Neural cell (in vitro differentiated cells): ENCODE measurements at regions not wholly inside any gene's neighbourhood (a gene's known extent, or its start where the extent isn't known, plus 50 kb on each side); places are given as distances from the start of the nearest gene placed in this dataset.

Source experiments
- H2AFZ ChIP-seq: fragments of 200-600, 300-800 bp; sonication (generic), shearing (Covaris generic); 2 replicates; pipeline ENCODE4 v1.6.0; 2014; ENCODE audit warnings: low read depth, mild to moderate bottlenecking, antibody characterized with exemption, low read length, moderate library complexity
- H3F3A ChIP-seq: fragments of 200-600 bp; shearing (Covaris generic); 2 replicates; pipeline ENCODE4 v1.6.1; 2016; ENCODE audit warnings: mild to moderate bottlenecking, moderate library complexity, mixed read lengths, antibody characterized with exemption, low read length; ENCODE audit not compliant: insufficient read depth, poor library complexity, severe bottlenecking
- H3K27ac ChIP-seq: fragments of 200-600, 300-800 bp; sonication (generic), shearing (Covaris generic); 2 replicates; pipeline ENCODE4 v1.5.1; 2014; ENCODE audit warnings: mild to moderate bottlenecking, low read length, moderate library complexity
- H3K27me3 ChIP-seq: fragments of 300-800, 200-600 bp; sonication (generic), shearing (Covaris generic); 2 replicates; pipeline ENCODE4 v1.6.0; 2014; ENCODE audit warnings: mild to moderate bottlenecking, low read depth, low read length, moderate library complexity; ENCODE audit not compliant: insufficient read depth
- H3K36me3 ChIP-seq: fragments of 300-800, 200-600 bp; sonication (generic), shearing (Covaris generic); 2 replicates; pipeline ENCODE4 v1.5.1; 2014; ENCODE audit warnings: mild to moderate bottlenecking, antibody characterized with exemption, low read length, moderate library complexity; ENCODE audit not compliant: insufficient read depth
- H3K4me2 ChIP-seq: fragments of 300-800, 200-600 bp; sonication (generic), shearing (Covaris generic); 2 replicates; pipeline ENCODE4 v1.6.0; 2014; ENCODE audit warnings: mild to moderate bottlenecking, low read length
- H3K4me3 ChIP-seq: fragments of 300-800, 200-600 bp; sonication (generic), shearing (Covaris generic); 2 replicates; pipeline ENCODE4 v1.5.1; 2014; ENCODE audit warnings: mild to moderate bottlenecking, low read length, moderate library complexity
- H3K79me2 ChIP-seq: fragments of 200-600 bp; shearing (Covaris generic); replicated peaks from 2 replicates; pipeline ENCODE4 v1.6.0; 2014; ENCODE audit warnings: mild to moderate bottlenecking, low read length, moderate library complexity; ENCODE audit not compliant: insufficient read depth
- H3K9ac ChIP-seq: fragments of 300-800, 200-600 bp; sonication (generic), shearing (Covaris generic); 2 replicates; pipeline ENCODE4 v1.6.1; 2016; ENCODE audit warnings: mild to moderate bottlenecking, low read length, mixed read lengths
- H3K9me2 ChIP-seq: fragments of 200-600 bp; shearing (Covaris generic); 2 replicates; pipeline ENCODE4 v1.6.1; 2016; ENCODE audit warnings: mild to moderate bottlenecking, low read length, mixed read lengths; ENCODE audit not compliant: insufficient read depth
- H3K9me3 ChIP-seq: fragments of 200-600, 300-800 bp; sonication (generic), shearing (Covaris generic); 2 replicates; pipeline ENCODE4 v1.6.1; 2016; ENCODE audit warnings: mild to moderate bottlenecking, mixed run types, low read length, moderate library complexity, mixed read lengths
- H4K20me1 ChIP-seq: fragments of 200-600 bp; shearing (Covaris generic); 2 replicates; pipeline ENCODE4 v1.6.1; 2016; ENCODE audit warnings: mild to moderate bottlenecking, mixed run types; ENCODE audit not compliant: insufficient read depth
- CTCF ChIP-seq: fragments of 450-650 bp; IDR thresholded peaks from 2 replicates; pipeline ENCODE4 v1.5.1; 2014; ENCODE audit warnings: antibody characterized with exemption, mild to moderate bottlenecking, moderate library complexity; ENCODE audit not compliant: poor library complexity, severe bottlenecking
- EP300 ChIP-seq: fragments of 450-650 bp; conservative IDR thresholded peaks from 2 replicates; pipeline ENCODE4 v1.6.1; 2014; ENCODE audit warnings: antibody characterized with exemption, mild to moderate bottlenecking, moderate library complexity; ENCODE audit not compliant: poor library complexity, severe bottlenecking
- EZH2 ChIP-seq: fragments of 200-600, 300-800 bp; shearing (Covaris generic), sonication (generic); IDR thresholded peaks from 2 replicates; pipeline ENCODE4 v1.6.1; 2014; ENCODE audit warnings: antibody characterized with exemption, low read length, borderline replicate concordance, mild to moderate bottlenecking; ENCODE audit not compliant: insufficient read depth, poor library complexity, severe bottlenecking
- MXI1 ChIP-seq: fragments of 450-650 bp; conservative IDR thresholded peaks from 2 replicates; pipeline ENCODE4 v1.6.1; 2014; ENCODE audit warnings: antibody characterized with exemption, mild to moderate bottlenecking; ENCODE audit not compliant: poor library complexity, severe bottlenecking
- POLR2AphosphoS5 ChIP-seq: IDR thresholded peaks from 2 replicates; pipeline ENCODE4 v1.6.1; 2012
- SMC3 ChIP-seq: fragments of 450-650 bp; conservative IDR thresholded peaks from 2 replicates; pipeline ENCODE4 v1.6.1; 2014; ENCODE audit warnings: antibody characterized with exemption, mild to moderate bottlenecking, moderate library complexity; ENCODE audit not compliant: poor library complexity
- TAF1 ChIP-seq: IDR thresholded peaks from 2 replicates; pipeline ENCODE4 v1.6.1; 2012; ENCODE audit warnings: low read depth

DNA sequence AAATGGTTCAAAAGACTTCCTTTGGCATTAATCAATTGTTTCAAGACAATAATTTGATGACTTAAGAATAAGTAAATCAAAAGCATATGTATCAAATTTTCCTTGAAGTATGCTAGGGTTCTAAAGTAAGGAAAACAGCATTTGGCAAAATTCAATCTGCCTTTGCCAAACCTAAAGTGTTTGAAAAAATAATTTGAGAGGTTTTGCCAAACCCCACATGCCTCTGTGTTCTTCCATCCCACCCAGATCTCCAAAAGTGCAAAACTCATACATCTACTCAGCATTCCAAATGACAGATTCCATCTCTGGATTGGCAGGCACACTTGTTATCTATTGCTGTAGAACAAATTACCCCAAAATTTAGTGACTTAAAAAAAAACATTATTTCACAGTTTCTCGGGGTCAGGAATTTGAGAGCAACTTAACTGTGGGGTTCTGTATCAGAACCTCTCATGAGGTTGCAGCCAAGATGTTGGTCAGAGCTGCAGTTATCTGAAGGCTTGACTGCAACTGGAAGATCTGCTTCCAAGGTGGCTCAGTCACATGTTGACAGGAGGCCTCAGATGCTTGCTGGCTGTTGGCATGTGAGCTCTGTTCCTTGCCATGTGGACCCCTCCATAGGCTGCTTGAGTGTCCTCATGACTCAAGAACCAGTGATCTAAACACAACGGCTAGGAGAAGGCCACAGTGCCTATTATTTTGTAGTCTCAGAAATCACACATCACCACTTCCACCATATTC lies 100.6 kb upstream of the ARHGAP42 start:
- H4K20me1 ChIP-seq: no peaks in the 10 kb centered on the region
- no peak overlapping the region for H2AFZ ChIP-seq
- H3K27ac ChIP-seq: no peak overlapping the region
- H3K4me2 ChIP-seq: no peak overlapping the region
- no peaks in the 10 kb centered on the region for H3K9me3 ChIP-seq
- TF ChIP-seq POLR2AphosphoS5 (no peak), TAF1 (no peak), EZH2 (no peak)
- H3K9me2 ChIP-seq: no peaks in the 10 kb centered on the region
- no peaks in the 10 kb centered on the region for H3K79me2 ChIP-seq
- H3K36me3 ChIP-seq: no peaks in the 10 kb centered on the region
- H3K27me3 ChIP-seq: no peaks in the 10 kb centered on the region
- H3K9ac ChIP-seq: no peak overlapping the region
- no peaks in the 10 kb centered on the region for H3F3A ChIP-seq
- H3K4me3 ChIP-seq: no peak overlapping the region

GRCh38 chr11:100592619-100593260 lies 94.3 kb upstream of the ARHGAP42 start:
- no peak overlapping the region for H3K4me2 ChIP-seq

GRCh38 chr11:100593291-100593690 lies 93.8 kb upstream of the ARHGAP42 start:
- H4K20me1 ChIP-seq: no peaks in the 10 kb centered on the region
- H3K27me3 ChIP-seq: no peaks in the 10 kb centered on the region
- TF ChIP-seq MXI1 (no peak), CTCF (no peak), TAF1 (no peak)
- no peaks in the 10 kb centered on the region for H3K9me2 ChIP-seq
- no peak overlapping the region for H3K4me2 ChIP-seq
- no peak overlapping the region for H3K4me3 ChIP-seq
- no peak overlapping the region for H2AFZ ChIP-seq
- H3K36me3 ChIP-seq: no peaks in the 10 kb centered on the region
- no peak overlapping the region for H3K27ac ChIP-seq
- no peaks in the 10 kb centered on the region for H3K79me2 ChIP-seq
- no peak overlapping the region for H3K9ac ChIP-seq
- no peaks in the 10 kb centered on the region for H3K9me3 ChIP-seq
- H3F3A ChIP-seq: no peaks in the 10 kb centered on the region

More at GRCh38 chr11:100592619-100593260, 94.3 kb upstream of the ARHGAP42 start:
- H2AFZ ChIP-seq: no peak overlapping the region
- no peaks in the 10 kb centered on the region for H4K20me1 ChIP-seq
- H3K9me2 ChIP-seq: no peaks in the 10 kb centered on the region
- H3K4me3 ChIP-seq: no peak overlapping the region
- H3K9me3 ChIP-seq: no peaks in the 10 kb centered on the region
- H3F3A ChIP-seq: no peaks in the 10 kb centered on the region
- H3K27ac ChIP-seq: no peak overlapping the region
- no peaks in the 10 kb centered on the region for H3K79me2 ChIP-seq
- H3K27me3 ChIP-seq: no peaks in the 10 kb centered on the region
- H3K9ac ChIP-seq: no peak overlapping the region
- TF ChIP-seq MXI1 (no peak), SMC3 (no peak)
- no peaks in the 10 kb centered on the region for H3K36me3 ChIP-seq

DNA sequence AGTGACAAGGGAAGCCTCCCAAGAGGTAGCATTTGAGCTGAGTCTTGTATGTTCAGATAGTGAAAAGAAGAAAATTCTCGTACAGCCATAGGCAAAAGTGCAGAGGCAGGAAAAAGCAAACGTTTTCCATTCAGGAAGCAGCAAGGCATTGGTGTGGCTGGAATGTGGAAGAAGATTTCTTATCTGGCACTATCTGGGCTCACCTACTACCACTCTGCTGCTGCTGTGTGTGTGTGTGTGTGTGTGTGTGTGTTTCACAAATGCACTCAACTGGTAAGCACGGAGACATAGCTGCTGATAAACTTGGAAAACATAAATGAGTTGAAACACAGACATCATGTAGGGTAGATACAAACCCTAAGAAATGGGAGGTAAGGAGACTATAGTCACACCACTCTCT lies 92.8 kb upstream of the ARHGAP42 start:
- Histone ChIP-seq H3K4me3 (no peak overlapping the region), H3K9me2 (no peaks in the 10 kb centered on the region), H2AFZ (no peak overlapping the region), H3F3A (no peaks in the 10 kb centered on the region), H3K9ac (no peak overlapping the region), H3K9me3 (no peaks in the 10 kb centered on the region), H3K36me3 (no peaks in the 10 kb centered on the region), H3K27ac (no peak overlapping the region), H3K4me2 (no peak overlapping the region), H3K27me3 (no peaks in the 10 kb centered on the region), H3K79me2 (no peaks in the 10 kb centered on the region), H4K20me1 (no peaks in the 10 kb centered on the region)
- TF ChIP-seq EP300: no peak
